Effector memory CD4-positive, alpha-beta T cell (primary cell): ENCODE measurements at regions not wholly inside any gene's neighbourhood (a gene's known extent, or its start where the extent isn't known, plus 50 kb on each side); places are given as distances from the start of the nearest gene placed in this dataset.

Experiments used
- DNase-seq, 3 donors: peaks; one replicate each; pipeline ENCODE4 v3.0.0-alpha.2; 2020
- H3K27ac ChIP-seq: 2 replicates; pipeline ENCODE4 v1.7.0; 2013; ENCODE audit warnings: mild to moderate bottlenecking, low read length, moderate library complexity; ENCODE audit not compliant: insufficient read depth, poor library complexity, severe bottlenecking
- H3K27me3 ChIP-seq: replicated peaks from 2 replicates; pipeline ENCODE4 v1.7.0; 2013; ENCODE audit warnings: mild to moderate bottlenecking, low read length; ENCODE audit not compliant: insufficient read depth, control insufficient read depth, poor library complexity, severe bottlenecking
- H3K36me3 ChIP-seq: 2 replicates; pipeline ENCODE4 v1.7.0; 2013; ENCODE audit warnings: mild to moderate bottlenecking, low read length, moderate library complexity; ENCODE audit not compliant: control insufficient read depth, insufficient read depth
- H3K4me1 ChIP-seq: 2 replicates; pipeline ENCODE4 v1.7.0; 2013; ENCODE audit warnings: low read length, mild to moderate bottlenecking; ENCODE audit not compliant: control insufficient read depth, insufficient read depth, poor library complexity, severe bottlenecking
- H3K4me3 ChIP-seq: 2 replicates; pipeline ENCODE4 v1.7.0; 2013; ENCODE audit warnings: low read length, low read depth, mild to moderate bottlenecking; ENCODE audit not compliant: insufficient read depth, poor library complexity, severe bottlenecking
- H3K9me3 ChIP-seq: 2 replicates; pipeline ENCODE4 v1.7.0; 2013; ENCODE audit warnings: mild to moderate bottlenecking, low read length, moderate library complexity; ENCODE audit not compliant: control insufficient read depth

DNA sequence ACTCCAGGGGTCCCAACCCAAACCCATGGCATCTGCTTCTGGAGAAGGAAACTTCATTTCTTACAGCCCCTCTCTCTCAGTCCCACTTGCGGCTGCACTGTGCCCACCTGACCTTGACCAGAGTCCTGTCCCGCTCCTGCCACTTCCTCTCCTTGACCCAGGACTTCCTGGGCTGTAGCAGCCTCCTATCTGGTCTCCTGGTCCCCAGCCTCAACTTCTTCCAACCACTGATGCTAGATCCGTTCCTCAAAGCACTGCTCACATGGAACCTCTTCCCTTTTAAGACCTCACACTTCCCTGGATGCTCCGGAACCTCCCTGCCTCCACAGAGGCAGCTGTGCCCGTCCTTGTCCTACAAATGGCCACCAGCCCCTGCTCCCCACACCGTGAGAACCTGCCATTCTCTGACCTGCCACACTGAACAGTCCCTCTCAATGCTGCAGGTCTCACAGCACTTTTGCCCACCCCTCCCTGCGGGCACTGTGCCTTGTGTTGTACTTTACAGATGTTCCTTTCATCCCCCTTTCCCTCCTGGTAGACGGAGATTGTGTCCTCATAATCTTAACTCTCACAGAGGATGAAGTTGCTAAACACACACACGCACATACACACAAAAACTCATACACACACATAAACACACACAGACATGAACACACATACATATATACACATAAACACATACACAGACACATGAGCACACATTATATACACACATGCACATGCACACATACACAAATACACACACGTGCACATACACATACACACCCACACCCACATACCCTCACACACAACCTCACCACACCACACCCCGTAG is 59.6 kb upstream of the NXT1 start:
- no peaks in the 10 kb centered on the region for H3K4me1 ChIP-seq
- H3K36me3 ChIP-seq, result no peaks in the 10 kb centered on the region
- no peak overlapping the region for H3K27ac ChIP-seq
- H3K9me3 ChIP-seq, result no peaks in the 10 kb centered on the region
- no peak for DNase-seq
- H3K27me3 ChIP-seq, result no peaks in the 10 kb centered on the region
- H3K4me3 ChIP-seq, result no peak overlapping the region

DNA sequence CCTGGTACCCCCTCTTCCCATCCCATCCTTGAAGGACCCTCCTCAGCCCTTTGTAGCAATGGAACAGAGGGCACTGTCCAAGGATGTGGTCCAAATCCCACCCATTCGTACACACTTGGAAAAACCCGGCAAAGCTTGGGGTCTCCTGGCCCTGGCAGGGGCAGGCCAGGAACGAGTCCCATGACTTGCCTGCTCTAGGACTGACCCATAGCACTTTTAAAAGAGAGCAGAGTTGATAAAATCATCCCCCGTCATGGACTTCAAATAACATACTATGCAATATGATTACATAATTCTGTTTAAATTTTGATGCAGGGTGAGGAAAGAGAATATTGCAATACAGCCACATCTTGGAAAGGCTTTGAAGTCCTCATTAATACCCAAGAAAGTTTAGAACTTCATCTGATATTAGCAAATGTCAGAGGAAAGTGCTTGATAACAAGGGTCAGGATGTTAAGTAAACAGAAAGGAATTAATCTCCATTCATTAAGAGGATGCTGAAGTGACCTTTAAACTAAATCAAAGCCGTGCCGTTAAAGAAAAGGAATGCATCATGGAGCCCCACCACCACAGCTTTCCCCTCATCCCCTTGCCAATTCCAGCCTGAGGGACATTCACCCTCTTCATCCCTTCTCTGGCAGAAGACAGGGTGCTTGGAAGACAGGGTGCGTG is 60.7 kb upstream of the NXT1 start:
- H3K36me3 ChIP-seq, result no peaks in the 10 kb centered on the region
- no peak for DNase-seq
- no peaks in the 10 kb centered on the region for H3K4me1 ChIP-seq
- H3K27me3 ChIP-seq, result no peaks in the 10 kb centered on the region
- no peak overlapping the region for H3K27ac ChIP-seq
- H3K9me3 ChIP-seq, result no peaks in the 10 kb centered on the region
- no peak overlapping the region for H3K4me3 ChIP-seq

DNA sequence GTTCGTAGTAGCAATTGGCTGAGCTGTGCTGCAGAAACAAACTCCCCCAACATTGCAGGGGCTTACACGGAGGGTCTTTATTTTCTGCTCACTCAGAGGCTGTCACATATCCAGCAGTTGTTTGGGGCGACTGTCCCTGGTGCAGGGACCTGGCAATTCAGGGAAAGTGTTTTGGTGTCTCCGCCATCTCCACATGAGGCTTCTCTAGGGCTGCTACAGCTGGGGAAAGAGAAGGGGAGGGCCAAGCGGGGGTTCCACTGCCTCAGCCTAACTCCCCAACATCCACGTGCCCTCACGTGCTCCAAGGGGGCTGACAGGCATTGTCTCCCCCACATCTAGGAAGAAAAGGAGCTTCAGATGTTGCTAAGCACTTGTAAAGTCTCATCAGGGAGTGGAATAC is 61.3 kb upstream of the NXT1 start:
- Histone ChIP-seq H3K4me3 (no peak overlapping the region), H3K36me3 (no peaks in the 10 kb centered on the region), H3K27ac (no peak overlapping the region), H3K27me3 (no peaks in the 10 kb centered on the region), H3K9me3 (no peaks in the 10 kb centered on the region), H3K4me1 (no peaks in the 10 kb centered on the region)
- DNase-seq, result no peak

DNA sequence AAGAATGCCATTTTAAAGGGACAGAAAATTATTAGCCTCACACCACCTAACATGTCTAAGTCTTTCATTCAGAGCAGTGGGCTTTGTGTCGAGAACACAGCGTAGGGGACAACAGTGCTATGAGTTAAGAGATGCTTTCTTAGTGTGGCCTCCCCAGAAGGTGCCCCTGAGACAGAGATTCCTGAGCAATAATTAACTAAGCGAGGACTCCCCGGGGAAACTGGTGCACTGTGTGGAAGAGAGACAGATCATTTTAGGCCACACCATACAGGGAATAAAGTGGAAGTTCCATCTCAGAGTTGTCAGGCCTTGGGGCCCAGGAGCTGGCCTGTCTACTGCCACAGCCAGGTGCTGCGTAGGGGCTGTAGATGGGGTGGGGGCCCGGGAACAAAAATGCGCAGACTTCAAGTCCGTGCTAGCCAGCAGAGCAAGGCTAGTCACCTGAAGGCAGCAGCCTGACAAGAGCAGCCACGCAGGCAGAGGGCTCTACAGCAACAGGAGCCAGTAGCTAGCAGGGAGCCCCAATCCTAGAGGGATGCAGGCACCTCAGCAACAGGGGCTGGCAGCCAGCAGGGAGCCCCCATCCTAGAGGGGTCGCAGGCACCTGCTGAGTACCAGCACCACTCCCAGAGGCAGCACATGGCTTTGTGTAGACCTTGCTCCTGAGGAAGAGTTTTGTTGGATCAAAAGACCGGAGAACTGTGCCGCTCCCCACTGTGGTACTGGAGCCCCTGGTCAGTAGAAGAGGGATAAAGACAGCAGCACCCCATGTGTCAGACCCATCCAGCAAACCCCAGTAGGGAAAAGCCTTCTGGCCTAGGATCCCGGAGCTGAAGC is 63.0 kb upstream of the NXT1 start:
- Histone ChIP-seq H3K27ac (no peak overlapping the region), H3K4me3 (no peak overlapping the region), H3K9me3 (no peaks in the 10 kb centered on the region), H3K27me3 (no peaks in the 10 kb centered on the region), H3K4me1 (no peaks in the 10 kb centered on the region), H3K36me3 (no peaks in the 10 kb centered on the region)
- no peak for DNase-seq

DNA sequence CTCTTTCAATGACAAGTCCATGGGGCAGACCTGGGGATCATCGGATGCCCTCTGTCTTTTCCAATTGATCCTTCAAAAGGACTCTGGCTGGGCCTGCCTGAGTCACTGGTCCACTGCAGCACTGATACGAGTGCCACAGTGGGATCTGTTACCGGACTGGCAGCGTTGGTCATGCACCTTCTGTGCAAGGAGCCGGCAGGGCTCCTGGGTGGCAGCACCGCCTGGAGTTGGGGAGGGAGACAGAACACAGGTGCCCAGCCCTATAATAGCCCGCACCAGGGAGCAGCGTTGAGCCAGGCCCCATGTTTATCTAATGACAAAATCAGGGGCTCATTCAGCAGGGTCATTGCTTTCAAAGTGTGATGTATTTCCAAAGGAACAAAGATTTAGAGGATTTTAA is 64.2 kb upstream of the NXT1 start:
- no peaks in the 10 kb centered on the region for H3K36me3 ChIP-seq
- no peak for DNase-seq
- H3K9me3 ChIP-seq, result no peaks in the 10 kb centered on the region
- H3K27ac ChIP-seq, result no peak overlapping the region
- no peak overlapping the region for H3K4me3 ChIP-seq
- H3K27me3 ChIP-seq, result no peaks in the 10 kb centered on the region
- H3K4me1 ChIP-seq, result no peaks in the 10 kb centered on the region

DNA sequence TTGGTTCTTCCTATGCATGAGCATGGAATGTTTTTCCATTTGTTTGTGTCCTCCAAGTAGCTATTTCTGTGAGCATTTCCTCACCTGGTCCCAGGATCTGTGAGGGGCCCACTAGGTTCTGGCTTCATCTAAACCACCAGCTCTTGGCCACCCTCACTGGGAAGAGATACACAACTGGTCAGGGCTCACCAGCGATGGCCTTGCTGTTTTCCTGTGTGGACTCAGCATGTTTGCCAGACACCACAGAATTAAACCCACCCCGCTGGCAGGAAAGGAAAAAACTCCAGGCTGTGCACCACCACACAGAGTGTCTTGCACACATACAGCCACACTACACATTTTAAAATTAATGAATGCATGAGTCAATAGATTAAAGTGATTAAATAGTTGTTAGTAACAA is 65.1 kb upstream of the NXT1 start:
- Histone ChIP-seq H3K36me3 (no peaks in the 10 kb centered on the region), H3K4me3 (no peak overlapping the region), H3K4me1 (no peaks in the 10 kb centered on the region), H3K27me3 (no peaks in the 10 kb centered on the region), H3K27ac (no peak overlapping the region), H3K9me3 (no peaks in the 10 kb centered on the region)
- no peak for DNase-seq

DNA sequence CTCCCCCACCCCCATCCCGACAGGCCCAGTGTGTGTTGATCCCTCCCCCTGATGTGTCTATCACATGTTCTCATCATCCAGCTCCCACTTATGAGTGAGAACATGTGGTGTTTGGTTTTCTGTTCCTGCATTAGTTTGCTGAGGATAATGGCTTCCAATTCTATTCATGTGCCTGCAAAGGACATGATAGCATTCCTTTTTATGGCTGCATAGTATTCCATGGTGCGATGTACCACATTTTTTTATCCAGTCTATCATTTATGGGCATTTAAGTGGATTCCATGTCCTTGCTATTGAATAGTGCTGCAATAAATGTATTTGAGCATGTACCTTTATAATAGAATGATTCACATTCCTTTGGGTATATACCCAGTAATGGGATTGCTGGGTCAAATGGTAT is 66.6 kb upstream of the NXT1 start:
- no peaks in the 10 kb centered on the region for H3K4me1 ChIP-seq
- DNase-seq, result no peak

DNA sequence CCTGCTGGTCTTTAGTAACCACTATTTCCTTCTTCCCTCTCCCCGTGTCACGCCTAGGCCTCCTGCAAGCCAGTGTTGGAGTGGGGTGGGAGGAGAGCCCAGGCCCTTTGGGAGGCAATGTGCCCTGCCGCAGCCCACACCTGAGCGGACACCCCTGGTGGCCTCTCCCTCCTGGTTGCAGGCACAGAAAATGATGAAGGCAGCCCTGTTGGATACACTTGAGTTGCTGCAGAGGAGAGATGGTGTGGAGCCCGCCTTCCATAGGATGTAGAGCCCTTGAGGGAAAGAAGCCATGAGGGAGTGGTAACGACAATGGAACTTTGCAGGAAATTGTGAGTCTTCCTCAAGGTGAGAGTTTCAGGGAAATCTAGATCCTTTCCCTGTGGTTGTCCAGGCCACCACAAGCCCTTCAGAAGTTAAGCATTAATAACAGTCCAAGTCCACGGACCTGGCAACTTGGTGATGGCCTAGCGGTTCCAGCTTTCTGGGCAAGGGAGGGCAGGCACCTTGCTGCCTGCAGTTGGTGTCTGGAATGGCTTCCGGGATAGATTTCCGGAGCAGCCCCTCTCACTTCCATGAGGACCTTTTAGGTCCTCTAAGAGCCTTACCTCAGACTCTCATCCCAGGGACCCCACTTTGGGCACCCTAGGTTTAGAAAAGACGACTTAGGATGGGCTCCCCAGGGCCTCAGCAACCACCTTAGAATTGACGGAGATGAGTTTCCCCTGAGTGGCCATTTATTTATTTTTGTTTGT is 67.3 kb upstream of the NXT1 start:
- DNase-seq, result no peak
- no peak overlapping the region for H3K27ac ChIP-seq
- H3K9me3 ChIP-seq, result no peaks in the 10 kb centered on the region
- H3K36me3 ChIP-seq, result no peaks in the 10 kb centered on the region
- H3K4me3 ChIP-seq, result no peak overlapping the region
- H3K27me3 ChIP-seq, result no peaks in the 10 kb centered on the region
- H3K4me1 ChIP-seq, result no peaks in the 10 kb centered on the region

More for the DNA sequence above, 66.6 kb upstream of the NXT1 start:
- Histone ChIP-seq H3K9me3 (no peaks in the 10 kb centered on the region), H3K36me3 (no peaks in the 10 kb centered on the region), H3K4me3 (no peak overlapping the region), H3K27ac (no peak overlapping the region), H3K27me3 (no peaks in the 10 kb centered on the region)

DNA sequence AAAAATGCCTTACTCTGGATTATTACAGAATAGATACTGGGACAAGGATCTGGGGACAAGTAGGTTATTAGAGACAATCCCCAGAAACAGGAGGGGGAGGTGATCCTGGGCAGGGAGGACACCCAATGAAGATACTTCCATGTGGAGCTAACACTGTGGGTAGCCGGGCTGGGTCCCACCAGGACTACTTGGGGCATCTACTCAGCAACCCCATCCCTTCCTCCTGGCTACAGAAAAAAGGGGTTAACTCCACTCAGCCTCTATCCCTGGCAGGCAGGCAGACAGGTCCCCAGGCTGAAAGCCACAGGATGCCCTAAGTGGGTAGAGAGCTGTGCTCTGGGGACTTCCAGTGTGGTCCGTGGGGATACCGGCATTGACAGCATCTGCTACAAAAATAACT is 68.0 kb upstream of the NXT1 start:
- no peak overlapping the region for H3K4me3 ChIP-seq
- no peaks in the 10 kb centered on the region for H3K36me3 ChIP-seq
- no peaks in the 10 kb centered on the region for H3K4me1 ChIP-seq
- no peaks in the 10 kb centered on the region for H3K27me3 ChIP-seq
- H3K27ac ChIP-seq, result no peak overlapping the region
- DNase-seq, result no peak
- no peaks in the 10 kb centered on the region for H3K9me3 ChIP-seq
